ENCODE measurements at regions not wholly inside any gene's neighbourhood (a gene's known extent, or its start where the extent isn't known, plus 50 kb on each side); places are given as distances from the start of the nearest gene placed in this dataset.
"Not testable (repeated sequence)": the region's sequence is repeated elsewhere in the genome, so short reads cannot be mapped to it uniquely, and the experiment has no call there.

DNA sequence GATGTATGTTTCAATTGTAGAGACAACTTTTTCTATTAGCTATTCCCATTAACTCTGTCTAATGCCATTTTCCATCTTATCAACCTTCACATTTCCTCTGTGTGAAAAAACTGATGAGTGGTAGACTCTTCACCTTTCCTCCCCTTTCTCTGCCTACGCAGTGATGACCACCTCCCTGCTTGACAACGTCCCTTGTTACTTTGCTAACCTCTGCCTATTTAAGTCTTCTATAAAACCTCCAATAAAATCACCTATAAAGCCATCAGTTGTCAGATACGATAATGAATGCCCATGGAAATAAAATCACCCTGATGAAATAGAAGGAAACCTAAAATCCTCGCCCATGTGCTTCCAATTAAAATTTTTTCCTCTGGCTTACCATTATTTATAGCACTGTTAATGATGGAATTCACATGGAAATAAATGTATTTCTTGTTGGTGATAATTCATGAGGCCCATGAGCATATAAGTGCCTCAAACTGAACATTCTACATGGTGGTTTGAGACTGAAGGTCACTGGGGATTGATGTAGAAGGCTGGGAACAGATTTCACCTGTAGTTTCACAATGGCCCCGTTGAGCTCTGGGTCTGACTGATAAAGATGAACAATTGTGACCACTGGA is 1454.0 kb upstream of the SEL1L start:
- no peak for DNase-seq (ENCODE audit: low spot score)

DNA sequence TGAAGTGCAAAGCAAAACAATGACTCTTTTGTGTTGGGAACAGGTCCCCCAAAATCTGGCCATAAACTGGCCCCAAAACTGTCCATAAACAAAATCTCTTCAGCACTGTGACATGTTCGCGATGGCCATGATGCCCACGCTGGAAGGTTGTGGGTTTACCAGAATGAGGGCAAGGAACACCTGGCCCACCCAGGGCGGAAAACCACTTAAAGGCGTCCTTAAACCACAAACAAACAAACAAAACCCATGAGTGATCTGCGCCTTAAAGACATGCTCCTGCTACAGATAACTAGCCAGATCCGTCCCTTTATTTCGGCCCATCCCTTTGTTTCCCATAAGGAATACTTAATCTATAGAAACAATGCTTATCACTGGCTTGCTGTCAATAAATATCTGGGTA is 1460.9 kb upstream of the SEL1L start:
- not testable (repeated sequence) for DNase-seq (ENCODE audit: low spot score)

DNA sequence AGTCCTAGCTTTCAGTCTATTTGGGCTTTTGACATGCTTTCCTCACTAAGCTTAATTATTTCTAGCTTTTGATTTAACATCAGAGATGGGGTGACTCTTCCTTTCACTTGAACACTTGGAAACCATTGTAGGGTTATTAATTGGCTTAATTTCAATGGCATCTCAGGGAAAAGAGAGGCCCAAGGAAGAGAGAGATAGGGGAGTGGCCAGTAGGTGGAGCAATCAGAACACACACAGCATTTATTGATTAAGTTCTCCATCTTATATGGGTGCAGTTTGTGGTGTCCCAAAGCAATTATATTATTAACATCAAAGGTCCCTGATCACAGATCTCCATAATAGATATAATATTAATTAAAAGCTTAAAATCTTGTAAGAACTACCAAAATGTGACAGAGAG is 1466.1 kb upstream of the SEL1L start:
- no peak for DNase-seq (ENCODE audit: low spot score)

DNA sequence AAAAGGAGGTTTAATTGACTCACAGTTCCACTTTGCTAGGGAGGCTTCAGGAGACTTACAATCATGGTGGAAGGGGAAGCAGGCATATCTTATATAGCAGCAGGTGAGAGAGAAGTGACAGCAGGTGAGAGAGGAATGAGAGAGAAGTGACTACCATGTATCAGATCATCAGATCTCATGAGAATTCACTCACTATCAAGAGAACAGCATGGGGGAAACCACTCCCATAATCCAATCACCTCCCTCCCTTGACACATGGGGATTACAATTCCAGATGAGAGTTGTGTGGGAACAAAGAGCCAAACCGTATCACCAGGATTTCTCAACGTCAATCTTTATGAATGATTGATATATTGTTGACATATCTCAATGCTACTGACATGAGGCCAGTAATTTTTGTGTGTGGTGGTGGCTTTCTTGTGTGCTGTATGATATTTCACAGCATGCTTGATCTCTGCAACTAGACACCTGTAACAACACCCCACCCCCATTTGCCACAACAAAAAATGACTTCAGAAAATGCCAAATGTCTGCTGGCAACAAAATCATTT is 1470.9 kb upstream of the SEL1L start:
- DNase-seq (ENCODE audit: low spot score): no peak

- no peak for DNase-seq (ENCODE audit: low spot score)
These were observed 1472.5 kb upstream of the SEL1L start for GRCh38 chr14:83006121-83006670.

DNA sequence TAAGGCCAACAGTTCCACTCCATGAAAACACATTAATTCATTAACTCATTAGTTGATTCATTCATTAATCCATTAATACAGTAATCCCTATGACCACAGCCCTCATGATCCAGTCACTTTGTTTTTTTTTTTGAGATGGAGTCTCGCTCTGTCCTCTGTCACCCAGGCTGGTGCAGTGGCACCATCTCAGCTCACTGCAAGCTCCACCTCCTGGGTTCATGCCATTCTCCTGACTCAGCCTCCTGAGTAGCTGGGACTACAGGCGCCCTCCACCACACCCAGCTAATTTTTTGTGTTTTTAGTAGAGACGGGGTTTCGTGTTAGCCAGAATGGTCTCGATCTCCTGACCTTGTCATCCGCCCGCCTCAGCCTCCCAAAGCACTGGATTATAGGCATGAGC is 1473.4 kb upstream of the SEL1L start:
- DNase-seq (ENCODE audit: low spot score): not testable (repeated sequence)

DNA sequence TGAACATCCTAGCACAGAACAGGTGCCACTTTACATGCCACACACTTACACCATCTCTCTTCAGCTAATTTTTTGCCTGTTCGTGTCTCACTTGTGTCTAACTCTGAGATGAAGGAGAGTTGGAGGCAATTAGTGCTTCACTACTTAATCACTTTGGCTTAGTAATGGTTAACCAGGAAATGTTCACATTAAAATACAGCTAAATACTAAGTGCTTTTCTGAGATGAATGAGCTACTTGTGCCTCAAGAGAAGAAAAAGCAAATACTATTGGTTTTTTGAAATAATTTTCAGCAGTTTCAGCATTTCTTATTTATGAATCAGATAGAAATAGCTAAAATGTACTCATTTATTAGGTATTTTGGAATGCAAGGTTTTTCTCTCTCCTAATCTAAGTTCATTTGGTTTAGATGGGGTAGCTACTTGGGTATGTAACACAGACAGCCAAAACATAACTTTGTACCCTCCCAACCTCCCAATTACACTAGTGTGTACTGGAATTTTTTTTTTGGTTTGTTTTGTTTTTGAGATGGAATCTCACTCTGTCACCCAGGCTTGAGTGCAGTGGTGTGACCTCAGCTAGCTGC is 1474.1 kb upstream of the SEL1L start:
- no peak for DNase-seq (ENCODE audit: low spot score)

DNA sequence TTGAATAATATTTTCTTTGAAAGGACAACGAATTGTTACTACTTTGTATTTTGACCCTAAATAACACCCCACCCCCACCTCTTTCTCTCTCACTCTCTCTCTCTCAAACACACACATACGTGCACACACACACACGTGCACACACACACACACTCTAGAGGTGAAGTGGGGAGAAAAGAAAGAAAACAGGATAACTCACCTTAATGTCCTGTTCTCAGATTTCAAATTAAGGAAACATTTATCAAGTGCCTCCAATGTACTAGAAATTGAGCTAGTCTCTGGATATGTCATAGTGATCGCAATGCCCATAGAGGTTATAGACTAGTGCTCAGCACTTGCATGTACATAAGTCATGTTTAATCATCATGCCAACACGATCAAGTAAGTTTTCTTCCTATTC is 1483.6 kb upstream of the SEL1L start:
- no peak for DNase-seq (ENCODE audit: low spot score)

DNA sequence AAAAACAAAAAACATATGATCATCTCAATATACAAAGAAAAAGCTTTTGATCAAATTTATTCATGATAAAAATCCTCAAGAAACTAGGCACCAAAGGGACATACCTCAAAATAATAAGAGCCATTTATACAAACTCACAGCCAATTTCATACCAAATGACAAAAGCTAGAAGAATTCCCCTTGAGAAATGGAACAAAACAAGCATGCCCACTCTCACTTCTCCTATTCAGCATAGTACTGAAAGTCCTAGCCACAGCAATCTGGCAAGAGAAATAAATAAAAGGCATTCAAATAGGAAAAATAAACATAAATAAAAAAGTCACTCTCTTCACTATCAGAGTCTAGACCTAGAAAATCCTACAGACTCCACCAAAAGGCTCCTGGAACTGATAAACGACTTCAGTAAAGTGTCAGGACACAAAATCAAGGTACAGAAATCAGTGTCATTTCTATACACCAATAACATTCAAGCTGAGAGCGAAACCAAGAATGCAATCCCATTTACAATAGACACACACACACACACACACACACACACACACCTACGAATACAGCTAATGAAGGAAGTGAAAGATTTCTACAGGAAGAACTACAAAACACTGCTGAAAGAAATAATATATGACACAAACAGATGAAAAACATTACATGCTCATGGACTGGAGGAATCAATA is 1486.2 kb upstream of the SEL1L start:
- DNase-seq (ENCODE audit: low spot score): no peak

DNA sequence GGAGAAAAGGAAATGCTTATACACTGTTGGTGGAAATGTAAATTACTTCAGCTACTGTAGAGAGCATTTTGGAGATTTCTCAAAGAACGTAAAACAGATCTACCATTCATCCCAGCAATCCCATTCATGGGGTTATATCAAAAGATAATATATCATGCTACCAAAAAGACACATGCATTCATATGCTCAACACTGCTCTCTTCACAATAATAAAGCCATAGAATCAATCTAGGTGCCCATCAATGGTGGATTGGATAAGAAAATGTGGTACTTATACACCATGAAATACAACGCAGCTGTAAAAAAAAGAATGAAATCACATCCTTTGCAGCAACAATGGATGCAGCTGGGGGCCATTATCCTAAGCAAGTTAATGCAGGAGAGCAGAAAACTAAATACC is 1487.7 kb upstream of the SEL1L start:
- no peak for DNase-seq (ENCODE audit: low spot score)

DNA sequence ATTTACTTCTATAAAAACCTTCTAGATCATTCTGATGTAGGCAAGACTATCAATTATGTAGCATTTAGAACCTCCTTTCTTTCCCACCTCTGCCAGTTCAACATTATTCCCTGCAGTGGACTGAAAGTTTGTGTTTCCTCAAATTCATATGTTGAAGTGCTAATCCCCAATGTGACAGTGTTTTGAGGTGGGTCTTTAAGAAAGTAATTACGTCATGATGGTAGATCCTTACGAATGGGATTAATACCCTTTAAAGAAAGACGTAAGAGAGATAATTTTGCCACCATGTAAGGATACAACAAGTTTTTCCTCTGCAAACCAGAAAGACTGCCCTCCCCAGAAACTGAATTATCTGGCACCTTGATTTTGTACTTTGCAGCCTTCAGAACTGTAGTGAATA is 1489.7 kb upstream of the SEL1L start:
- no peak for DNase-seq (ENCODE audit: low spot score)

DNA sequence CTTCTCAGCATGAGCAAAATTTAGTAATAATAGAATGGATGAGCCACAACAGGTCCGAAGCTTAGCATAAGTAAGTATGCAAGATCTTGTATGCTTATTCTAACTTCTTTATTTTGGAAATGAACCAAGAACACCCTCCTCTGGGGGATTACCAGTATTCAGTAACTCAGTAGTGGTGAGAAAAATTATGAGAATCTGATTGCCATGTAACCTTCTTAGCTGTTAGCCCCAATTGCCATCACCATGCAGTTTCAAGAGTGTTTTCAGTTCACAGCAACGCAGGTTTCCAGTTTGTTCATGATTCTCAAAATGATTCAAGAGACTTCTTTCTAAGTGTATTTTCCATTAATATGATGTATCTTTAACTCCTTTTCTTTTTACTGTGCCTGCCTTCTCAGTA is 1507.6 kb upstream of the SEL1L start:
- no peak for DNase-seq (ENCODE audit: low spot score)

DNA sequence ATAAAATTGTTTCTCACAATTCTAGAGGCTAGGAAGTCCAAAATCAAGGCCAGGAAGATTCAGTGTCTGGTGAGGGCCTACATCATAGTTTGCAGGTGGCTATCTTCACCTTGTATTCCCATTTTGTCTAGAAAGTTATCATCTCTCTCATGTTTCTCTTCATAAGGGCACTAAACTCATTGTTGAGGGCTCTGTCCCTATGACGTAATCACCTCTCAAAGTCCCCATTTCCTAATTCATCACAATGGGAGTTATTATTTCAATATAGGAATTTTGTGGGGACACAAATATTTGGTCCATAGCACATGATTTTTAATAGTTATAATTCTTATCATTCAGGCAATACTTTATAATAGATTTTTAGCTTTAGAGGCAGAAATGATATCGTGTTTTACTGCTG is 1509.2 kb upstream of the SEL1L start:
- no peak for DNase-seq (ENCODE audit: low spot score)

DNA sequence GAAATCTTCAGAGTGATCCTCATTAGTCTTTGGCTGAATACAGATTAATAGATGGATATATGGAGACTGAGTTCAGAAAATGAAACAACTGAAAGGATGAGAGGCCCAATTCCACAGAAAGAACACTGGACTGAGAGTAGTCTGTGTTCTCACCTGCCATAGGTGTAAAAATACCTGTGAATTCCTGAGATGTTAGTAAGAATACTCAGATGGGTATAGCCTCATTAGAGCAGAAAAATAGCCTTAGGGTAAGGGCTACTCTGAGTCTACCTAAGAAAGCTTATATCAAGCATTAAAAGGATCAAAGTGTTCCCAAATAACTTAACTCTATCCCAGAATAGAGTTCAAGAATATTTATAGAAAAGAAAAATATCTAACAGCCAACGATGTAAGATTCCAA is 1510.3 kb upstream of the SEL1L start:
- DNase-seq (ENCODE audit: low spot score): no peak

- no peak for DNase-seq (ENCODE audit: low spot score)
These were observed 1513.6 kb upstream of the SEL1L start for GRCh38 chr14:83047059-83047830.

DNA sequence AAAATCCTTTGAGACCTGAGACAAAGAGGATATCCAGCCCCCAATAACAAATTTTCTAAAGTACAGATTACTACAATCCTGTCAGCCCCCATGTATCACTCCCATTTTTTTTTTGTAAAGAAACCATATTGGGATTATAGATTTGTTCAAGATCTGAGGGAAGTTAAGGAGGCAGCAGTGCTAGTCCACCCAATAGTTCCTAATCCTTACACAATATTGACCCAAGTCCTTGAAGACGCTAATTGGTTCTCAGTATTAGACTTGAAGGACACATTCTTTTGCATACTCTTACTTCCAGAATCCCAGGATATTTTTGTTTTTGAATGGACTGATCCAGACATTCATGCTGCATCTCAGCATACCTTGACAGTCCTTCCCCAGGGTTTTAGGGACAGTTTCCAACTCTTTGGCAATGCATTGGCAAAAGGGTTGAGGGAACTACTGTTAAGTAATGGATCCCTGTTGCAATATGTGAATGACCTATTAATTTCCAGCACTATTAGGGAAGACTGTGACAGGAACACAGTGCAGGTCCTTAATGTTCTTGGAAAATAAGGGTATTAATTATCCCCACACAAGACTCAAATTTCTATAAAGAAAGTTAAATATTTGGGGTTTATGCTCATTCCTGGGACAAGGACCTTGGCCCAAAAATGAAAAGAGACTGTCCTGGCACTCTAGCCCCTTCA is 1519.5 kb upstream of the SEL1L start:
- DNase-seq (ENCODE audit: low spot score): no peak

GRCh38 chr14:83058068-83058467 is 1524.4 kb upstream of the SEL1L start:
- no peak for DNase-seq (ENCODE audit: low spot score)

- no peak for DNase-seq (ENCODE audit: low spot score)
These were observed 1538.3 kb upstream of the SEL1L start for GRCh38 chr14:83071888-83072501.

DNA sequence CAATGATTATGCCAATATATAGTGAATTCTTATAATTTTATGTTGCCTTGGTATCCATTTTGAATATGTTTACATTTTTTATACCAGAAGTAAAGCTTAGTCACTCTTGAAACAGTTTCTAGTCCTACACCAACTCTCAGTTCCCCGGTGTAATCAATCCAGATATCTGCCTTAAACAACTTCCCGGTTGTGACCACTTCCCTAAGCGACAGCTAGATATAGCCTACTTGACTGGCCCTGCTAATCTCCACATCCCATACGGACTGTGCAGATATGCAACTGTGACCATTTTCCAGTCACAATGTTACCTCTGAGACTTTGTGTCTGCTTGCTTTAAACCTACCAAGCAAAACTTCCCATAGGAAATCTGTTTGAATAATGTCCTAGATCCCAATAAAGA is 1551.5 kb upstream of the SEL1L start:
- DNase-seq (ENCODE audit: low spot score): no peak

- no peak for DNase-seq (ENCODE audit: low spot score)
These were observed 1552.1 kb upstream of the SEL1L start for GRCh38 chr14:83085725-83086124.

Measured in CD4-positive, alpha-beta T cell treated with Interleukin-6 at 100 ng/mL for 8 hours (primary cell).